Lung (tissue), 11 donors: ENCODE measurements at regions not wholly inside any gene's neighbourhood (a gene's known extent, or its start where the extent isn't known, plus 50 kb on each side); places are given as distances from the start of the nearest gene placed in this dataset.

Experiments used
- ATAC-seq: fragments of 200-7000 bp; cut with Tn5 transposase; one replicate; pipeline ENCODE4 v1.9.1; 2020; ENCODE audit warnings: moderate number of reproducible peaks; ENCODE audit not compliant: insufficient read depth, low FRiP score
- DNase-seq, 3 donors: peaks; one replicate each; pipeline ENCODE4 v3.0.0-alpha.2; 2013 to 2017
- H3K27ac ChIP-seq, 2 donors: one replicate each; pipeline ENCODE4 v1.5.1; 2013; ENCODE audit warnings: mild to moderate bottlenecking in 2 of 2, moderate library complexity in 2 of 2, control low read depth in 1 of 2, inconsistent platforms in 1 of 2, low read depth in 1 of 2, low read length in 1 of 2
- H3K27me3 ChIP-seq, 3 donors: one replicate each; pipeline ENCODE4 v1.5.1; 2013; ENCODE audit warnings: low read length in 2 of 3; ENCODE audit not compliant: control insufficient read depth in 3 of 3, insufficient read depth in 3 of 3
- H3K36me3 ChIP-seq, 4 donors: one replicate each; pipeline ENCODE4 v1.5.1; 2013; ENCODE audit warnings: low read length in 4 of 4, mild to moderate bottlenecking in 1 of 4, moderate library complexity in 1 of 4; ENCODE audit not compliant: control insufficient read depth in 4 of 4, insufficient read depth in 4 of 4
- H3K4me1 ChIP-seq, 5 donors: one replicate each; pipeline ENCODE4 v1.5.1; 2013; ENCODE audit warnings: low read length in 5 of 5, mild to moderate bottlenecking in 2 of 5, moderate library complexity in 1 of 5; ENCODE audit not compliant: control insufficient read depth in 5 of 5, insufficient read depth in 5 of 5
- H3K4me3 ChIP-seq: one replicate; pipeline ENCODE4 v1.5.1; 2013; ENCODE audit warnings: mild to moderate bottlenecking, control low read depth, moderate library complexity
- H3K9ac ChIP-seq, 2 donors: one replicate each; pipeline ENCODE4 v1.5.1; 2013; ENCODE audit warnings: low read length in 2 of 2, control low read depth in 1 of 2; ENCODE audit not compliant: insufficient read depth in 1 of 2
- H3K9me3 ChIP-seq, 4 donors: one replicate each; pipeline ENCODE4 v1.5.1; 2013; ENCODE audit warnings: low read length in 3 of 4, mild to moderate bottlenecking in 1 of 4, moderate library complexity in 1 of 4; ENCODE audit not compliant: control insufficient read depth in 4 of 4, insufficient read depth in 3 of 4
- WGBS, 2 donors: extraction: QIAGEN DNeasy Blood & Tissue Kit; methylation state at CpG; one replicate each; pipeline ENCODE4 v1.1.7; 2013; 5-methylcytosine and 5-hydroxymethylcytosine counted together
- TF ChIP-seq, protein P1 (sequence below): IDR thresholded peaks from 2 replicates; pipeline ENCODE4 v1.5.1; 2012; ENCODE audit warnings: mild to moderate bottlenecking; ENCODE audit errors: control extremely low read depth, extremely low read depth
- donor health status: control.
- donor health status: control.
- donor health status: Bipolar disorder and iron deficiency.
- donor health status: healthy.
- donor health status: DM: yes; HTN: yes; CAD: no.

DNA sequence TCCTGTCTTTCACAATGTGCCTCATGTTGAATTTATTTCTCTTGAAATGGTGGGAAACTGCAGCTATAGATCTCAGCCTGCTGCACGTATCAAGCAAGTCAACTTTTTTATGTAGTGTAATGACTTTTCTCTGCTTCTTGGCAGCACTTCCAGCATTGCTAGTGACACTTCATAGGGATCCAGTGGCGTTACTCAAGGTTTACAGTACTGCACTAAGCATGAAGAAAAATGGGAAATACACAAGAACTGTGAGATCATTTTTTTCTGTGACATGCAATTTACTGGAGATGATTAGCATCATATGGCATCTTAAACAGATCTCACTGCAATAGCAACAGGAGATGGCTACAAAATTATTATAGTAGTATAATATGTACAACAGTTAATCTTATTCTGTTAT, 90.9 kb downstream of the POLR1F start:
- DNase-seq, result peak; percentile 62 to 83 (median 76)
- no peak overlapping the region for H3K4me3 ChIP-seq

DNA sequence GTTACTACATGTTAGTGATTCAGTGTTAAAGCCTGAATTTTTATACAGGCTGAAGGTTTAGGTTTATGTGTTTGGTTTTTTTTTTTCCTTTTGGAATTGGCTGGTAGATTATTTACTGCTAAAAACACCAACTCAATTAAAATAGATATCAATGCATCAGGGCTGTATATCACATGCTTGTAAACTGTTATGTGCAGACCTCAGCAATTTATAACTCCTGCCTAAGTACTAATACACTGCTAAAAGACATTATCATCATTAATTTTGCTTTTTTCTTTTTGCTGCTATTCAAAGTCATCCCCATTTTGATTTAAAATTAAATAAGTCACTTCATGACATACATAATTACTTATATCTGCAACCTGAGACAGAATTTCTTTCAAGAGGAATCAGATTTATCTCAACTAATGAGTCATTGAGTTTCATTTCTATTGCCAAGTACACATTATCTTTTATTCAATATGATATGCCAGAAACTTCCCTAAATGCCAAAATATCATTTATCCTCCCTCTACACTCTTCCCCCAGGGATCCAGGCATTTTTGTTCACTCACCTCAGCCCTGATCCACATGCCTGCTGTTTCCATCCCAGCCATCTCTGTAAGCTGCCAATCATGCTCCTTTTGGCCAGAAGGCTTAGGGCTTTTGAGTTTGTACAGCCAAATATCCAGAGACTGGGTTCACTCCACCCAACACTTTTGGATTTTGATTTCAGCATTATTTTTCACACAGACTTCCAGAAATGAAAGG, 98.5 kb downstream of the POLR1F start:
- Histone ChIP-seq H3K27ac (no peak overlapping the region), H3K9me3 (peaks cover 0 to 3% (median 0%) of the 10 kb centered on the region in 4 donors), H3K4me1 (no peaks in the 10 kb centered on the region), H3K9ac (no peak overlapping the region), H3K27me3 (no peaks in the 10 kb centered on the region), H3K4me3 (no peak overlapping the region), H3K36me3 (no peaks in the 10 kb centered on the region)
- TF ChIP-seq, protein P1, sequence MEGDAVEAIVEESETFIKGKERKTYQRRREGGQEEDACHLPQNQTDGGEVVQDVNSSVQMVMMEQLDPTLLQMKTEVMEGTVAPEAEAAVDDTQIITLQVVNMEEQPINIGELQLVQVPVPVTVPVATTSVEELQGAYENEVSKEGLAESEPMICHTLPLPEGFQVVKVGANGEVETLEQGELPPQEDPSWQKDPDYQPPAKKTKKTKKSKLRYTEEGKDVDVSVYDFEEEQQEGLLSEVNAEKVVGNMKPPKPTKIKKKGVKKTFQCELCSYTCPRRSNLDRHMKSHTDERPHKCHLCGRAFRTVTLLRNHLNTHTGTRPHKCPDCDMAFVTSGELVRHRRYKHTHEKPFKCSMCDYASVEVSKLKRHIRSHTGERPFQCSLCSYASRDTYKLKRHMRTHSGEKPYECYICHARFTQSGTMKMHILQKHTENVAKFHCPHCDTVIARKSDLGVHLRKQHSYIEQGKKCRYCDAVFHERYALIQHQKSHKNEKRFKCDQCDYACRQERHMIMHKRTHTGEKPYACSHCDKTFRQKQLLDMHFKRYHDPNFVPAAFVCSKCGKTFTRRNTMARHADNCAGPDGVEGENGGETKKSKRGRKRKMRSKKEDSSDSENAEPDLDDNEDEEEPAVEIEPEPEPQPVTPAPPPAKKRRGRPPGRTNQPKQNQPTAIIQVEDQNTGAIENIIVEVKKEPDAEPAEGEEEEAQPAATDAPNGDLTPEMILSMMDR, result no peak
- DNase-seq (no peak), ATAC-seq (no peak)

More for the DNA sequence above, 90.9 kb downstream of the POLR1F start:
- TF ChIP-seq, protein P1, result no peak
- no peaks in the 10 kb centered on the region for H3K27me3 ChIP-seq
- H3K9me3 ChIP-seq, result no peaks in the 10 kb centered on the region
- WGBS, 2 donors, result 47 to 67% methylated on average over 2 of the region's 2 CpGs
- H3K9ac ChIP-seq, result no peak overlapping the region
- no peak for ATAC-seq
- H3K4me1 ChIP-seq, result no peaks in the 10 kb centered on the region
- H3K36me3 ChIP-seq, result no peaks in the 10 kb centered on the region
- H3K27ac ChIP-seq, result no peak overlapping the region

DNA sequence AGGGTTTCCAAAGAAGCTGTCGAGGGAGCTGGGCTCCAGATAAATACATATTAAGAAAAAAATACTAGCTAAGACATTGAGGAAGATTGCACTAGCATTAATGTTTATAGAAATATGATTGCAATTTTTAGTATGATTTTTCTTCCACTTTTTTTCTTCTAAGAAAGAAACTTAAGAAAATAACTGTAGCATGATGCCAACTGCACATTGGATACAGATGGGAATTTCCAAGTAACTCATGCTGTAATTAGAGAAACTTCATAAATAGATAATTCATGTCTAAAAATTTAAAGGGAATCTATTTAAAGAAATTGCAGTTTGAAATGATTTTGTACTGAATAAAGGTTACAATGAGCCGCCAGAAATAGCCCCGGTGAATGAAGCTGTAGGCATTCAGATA, 119.4 kb downstream of the POLR1F start:
- no peak overlapping the region for H3K4me3 ChIP-seq
- H3K27me3 ChIP-seq, result no peaks in the 10 kb centered on the region
- H3K36me3 ChIP-seq, result no peaks in the 10 kb centered on the region
- no peak overlapping the region for H3K9ac ChIP-seq
- WGBS, 2 donors, result 90 to 93% methylated on average over 3 of the region's 3 CpGs
- TF ChIP-seq, protein P1, result no peak
- no peak for DNase-seq
- no peak for ATAC-seq
- H3K4me1 ChIP-seq, result no peaks in the 10 kb centered on the region
- H3K9me3 ChIP-seq, result peaks cover 0 to 3% (median 0%) of the 10 kb centered on the region in 4 donors
- no peak overlapping the region for H3K27ac ChIP-seq

DNA sequence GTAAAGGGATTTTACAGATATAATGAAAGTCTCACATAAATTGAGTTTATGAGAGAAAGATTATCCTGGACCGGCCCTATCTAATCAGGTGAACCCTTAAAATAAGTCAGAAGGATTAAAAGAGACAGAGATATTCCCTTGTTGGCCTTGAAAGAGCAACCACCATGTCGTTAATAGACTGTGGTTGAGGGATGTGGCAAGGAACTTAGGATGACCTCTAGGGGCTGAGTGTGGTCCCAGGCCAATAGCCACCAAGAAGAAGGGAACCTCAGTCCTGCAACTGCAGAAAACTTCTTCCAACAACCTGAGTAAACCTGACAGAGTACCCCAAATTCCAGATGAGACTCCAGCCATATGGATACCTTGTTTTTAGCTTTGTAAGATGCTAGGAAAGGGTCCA, 121.5 kb downstream of the POLR1F start:
- TF ChIP-seq, protein P1, result no peak
- no peaks in the 10 kb centered on the region for H3K4me1 ChIP-seq
- 45 to 58% methylated on average over 2 of the region's 2 CpGs for WGBS, 2 donors
- H3K36me3 ChIP-seq, result no peaks in the 10 kb centered on the region
- H3K4me3 ChIP-seq, result no peak overlapping the region
- no peak overlapping the region for H3K27ac ChIP-seq
- no peaks in the 10 kb centered on the region for H3K27me3 ChIP-seq
- peak in 1 of 3 donors; percentile 5 for DNase-seq
- ATAC-seq, result no peak
- H3K9me3 ChIP-seq, result no peaks in the 10 kb centered on the region
- H3K9ac ChIP-seq, result no peak overlapping the region
